ENCODE measurements at regions not wholly inside any gene's neighbourhood (a gene's known extent, or its start where the extent isn't known, plus 50 kb on each side); places are given as distances from the start of the nearest gene placed in this dataset.

GRCh38 chr7:41592794-41593193, 110.1 kb downstream of the INHBA start:
- TF ChIP-seq CTCF (IDR thresholded peaks at IDR 0.05) (no peak), EP300 (IDR thresholded peaks at IDR 0.05) (no peak)
